ENCODE measurements at regions not wholly inside any gene's neighbourhood (a gene's known extent, or its start where the extent isn't known, plus 50 kb on each side); places are given as distances from the start of the nearest gene placed in this dataset.

GRCh38 chr5:159640921-159641320 is 275.4 kb upstream of the ADRA1B start:
- Histone ChIP-seq H3K9me3 (ENCODE audit: control insufficient read depth in 2 of 2, low read length in 2 of 2) (no peaks in the 10 kb centered on the region), H3K4me1 (ENCODE audit: control insufficient read depth, insufficient read depth, low read length, poor library complexity, severe bottlenecking) (no peaks in the 10 kb centered on the region), H3K27me3 (ENCODE audit: control insufficient read depth, insufficient read depth, low read length) (no peaks in the 10 kb centered on the region), H3K27ac (ENCODE audit: insufficient read depth, low read length, poor library complexity, severe bottlenecking) (no peak overlapping the region), H3K36me3 (ENCODE audit: control insufficient read depth, insufficient read depth, low read length) (no peaks in the 10 kb centered on the region), H3K4me3 (ENCODE audit: low read depth, low read length) (no peak overlapping the region)
- Mint-ChIP-seq H3K27me3 (peaks cover 4% of the 10 kb centered on the region), H3K27ac (no peak overlapping the region), H3K9me3 (no peaks in the 10 kb centered on the region), H3K36me3 (no peaks in the 10 kb centered on the region), H3K4me3 (no peak overlapping the region), H3K4me1 (no peaks in the 10 kb centered on the region)
- DNase-seq (no peak), ATAC-seq (ENCODE audit: low read depth in 2 of 2) (no peak)

GRCh38 chr5:159641371-159642039 is 274.8 kb upstream of the ADRA1B start:
- DNase-seq = no peak
- no peaks in the 10 kb centered on the region for H3K4me1 Mint-ChIP-seq
- no peak overlapping the region for H3K4me3 Mint-ChIP-seq
- H3K36me3 ChIP-seq (ENCODE audit: control insufficient read depth, insufficient read depth, low read length) = no peaks in the 10 kb centered on the region
- no peak for ATAC-seq (ENCODE audit: low read depth in 2 of 2)
- H3K4me1 ChIP-seq (ENCODE audit: control insufficient read depth, insufficient read depth, low read length, poor library complexity, severe bottlenecking) = no peaks in the 10 kb centered on the region
- no peaks in the 10 kb centered on the region for H3K27me3 ChIP-seq (ENCODE audit: control insufficient read depth, insufficient read depth, low read length)
- H3K9me3 ChIP-seq (ENCODE audit: control insufficient read depth in 2 of 2, low read length in 2 of 2) = no peaks in the 10 kb centered on the region
- H3K27ac ChIP-seq (ENCODE audit: insufficient read depth, low read length, poor library complexity, severe bottlenecking) = no peak overlapping the region
- no peaks in the 10 kb centered on the region for H3K36me3 Mint-ChIP-seq
- no peaks in the 10 kb centered on the region for H3K9me3 Mint-ChIP-seq
- peaks cover 4% of the 10 kb centered on the region for H3K27me3 Mint-ChIP-seq
- no peak overlapping the region for H3K27ac Mint-ChIP-seq
- H3K4me3 ChIP-seq (ENCODE audit: low read depth, low read length) = no peak overlapping the region

GRCh38 chr5:159642379-159642778 is 273.9 kb upstream of the ADRA1B start:
- DNase-seq = no peak
- Mint-ChIP-seq H3K27me3 (peaks cover 4% of the 10 kb centered on the region), H3K4me3 (no peak overlapping the region), H3K9me3 (peaks cover 0 to 2% (median 0%) of the 10 kb centered on the region in 7 donors), H3K27ac (peak overlapping the region in 1 of 3 donors; percentile 0), H3K36me3 (no peaks in the 10 kb centered on the region), H3K4me1 (no peaks in the 10 kb centered on the region)
- Histone ChIP-seq H3K27ac (ENCODE audit: insufficient read depth, low read length, poor library complexity, severe bottlenecking) (no peak overlapping the region), H3K4me3 (ENCODE audit: low read depth, low read length) (no peak overlapping the region), H3K36me3 (ENCODE audit: control insufficient read depth, insufficient read depth, low read length) (no peaks in the 10 kb centered on the region), H3K4me1 (ENCODE audit: control insufficient read depth, insufficient read depth, low read length, poor library complexity, severe bottlenecking) (no peaks in the 10 kb centered on the region), H3K9me3 (ENCODE audit: control insufficient read depth in 2 of 2, low read length in 2 of 2) (no peaks in the 10 kb centered on the region), H3K27me3 (ENCODE audit: control insufficient read depth, insufficient read depth, low read length) (no peaks in the 10 kb centered on the region)
- no peak for ATAC-seq (ENCODE audit: low read depth in 2 of 2)

GRCh38 chr5:159644053-159644452 is 272.2 kb upstream of the ADRA1B start:
- Mint-ChIP-seq H3K4me1 (no peaks in the 10 kb centered on the region), H3K36me3 (no peaks in the 10 kb centered on the region), H3K4me3 (no peak overlapping the region), H3K27me3 (peaks cover 4% of the 10 kb centered on the region), H3K9me3 (peaks cover 0 to 2% (median 0%) of the 10 kb centered on the region in 7 donors), H3K27ac (no peak overlapping the region)
- H3K27me3 ChIP-seq (ENCODE audit: control insufficient read depth, insufficient read depth, low read length) = no peaks in the 10 kb centered on the region
- no peaks in the 10 kb centered on the region for H3K36me3 ChIP-seq (ENCODE audit: control insufficient read depth, insufficient read depth, low read length)
- H3K9me3 ChIP-seq (ENCODE audit: control insufficient read depth in 2 of 2, low read length in 2 of 2) = no peaks in the 10 kb centered on the region
- no peak overlapping the region for H3K27ac ChIP-seq (ENCODE audit: insufficient read depth, low read length, poor library complexity, severe bottlenecking)
- H3K4me3 ChIP-seq (ENCODE audit: low read depth, low read length) = no peak overlapping the region
- no peaks in the 10 kb centered on the region for H3K4me1 ChIP-seq (ENCODE audit: control insufficient read depth, insufficient read depth, low read length, poor library complexity, severe bottlenecking)
- DNase-seq = no peak
- ATAC-seq (ENCODE audit: low read depth in 2 of 2) = no peak

- DNase-seq (no peak), ATAC-seq (ENCODE audit: low read depth in 2 of 2) (no peak)
- Histone ChIP-seq H3K36me3 (ENCODE audit: control insufficient read depth, insufficient read depth, low read length) (no peaks in the 10 kb centered on the region), H3K27me3 (ENCODE audit: control insufficient read depth, insufficient read depth, low read length) (no peaks in the 10 kb centered on the region), H3K9me3 (ENCODE audit: control insufficient read depth in 2 of 2, low read length in 2 of 2) (no peaks in the 10 kb centered on the region), H3K4me1 (ENCODE audit: control insufficient read depth, insufficient read depth, low read length, poor library complexity, severe bottlenecking) (no peaks in the 10 kb centered on the region), H3K4me3 (ENCODE audit: low read depth, low read length) (no peak overlapping the region), H3K27ac (ENCODE audit: insufficient read depth, low read length, poor library complexity, severe bottlenecking) (no peak overlapping the region)
- Mint-ChIP-seq H3K27ac (no peak overlapping the region), H3K27me3 (peaks cover 4% of the 10 kb centered on the region), H3K4me1 (no peaks in the 10 kb centered on the region), H3K4me3 (no peak overlapping the region), H3K9me3 (peaks cover 0 to 2% (median 0%) of the 10 kb centered on the region in 7 donors), H3K36me3 (no peaks in the 10 kb centered on the region)
These were observed 271.0 kb upstream of the ADRA1B start for GRCh38 chr5:159645179-159645846.

- Histone ChIP-seq H3K9me3 (ENCODE audit: control insufficient read depth in 2 of 2, low read length in 2 of 2) (no peaks in the 10 kb centered on the region), H3K4me3 (ENCODE audit: low read depth, low read length) (no peak overlapping the region), H3K36me3 (ENCODE audit: control insufficient read depth, insufficient read depth, low read length) (no peaks in the 10 kb centered on the region), H3K27me3 (ENCODE audit: control insufficient read depth, insufficient read depth, low read length) (no peaks in the 10 kb centered on the region), H3K4me1 (ENCODE audit: control insufficient read depth, insufficient read depth, low read length, poor library complexity, severe bottlenecking) (no peaks in the 10 kb centered on the region), H3K27ac (ENCODE audit: insufficient read depth, low read length, poor library complexity, severe bottlenecking) (no peak overlapping the region)
- Mint-ChIP-seq H3K27ac (no peak overlapping the region), H3K9me3 (peaks cover 0 to 2% (median 0%) of the 10 kb centered on the region in 7 donors), H3K36me3 (no peaks in the 10 kb centered on the region), H3K27me3 (no peaks in the 10 kb centered on the region), H3K4me1 (no peaks in the 10 kb centered on the region), H3K4me3 (no peak overlapping the region)
- DNase-seq (no peak), ATAC-seq (ENCODE audit: low read depth in 2 of 2) (no peak)
These were observed 265.5 kb upstream of the ADRA1B start for GRCh38 chr5:159650803-159651202.

GRCh38 chr5:159655757-159656409 is 260.4 kb upstream of the ADRA1B start:
- H3K36me3 ChIP-seq (ENCODE audit: control insufficient read depth, insufficient read depth, low read length) = no peaks in the 10 kb centered on the region
- DNase-seq (no peak), ATAC-seq (ENCODE audit: low read depth in 2 of 2) (no peak)
- H3K27ac ChIP-seq (ENCODE audit: insufficient read depth, low read length, poor library complexity, severe bottlenecking) = no peak overlapping the region
- Mint-ChIP-seq H3K9me3 (no peaks in the 10 kb centered on the region), H3K4me3 (no peak overlapping the region), H3K4me1 (no peaks in the 10 kb centered on the region), H3K27ac (no peak overlapping the region), H3K36me3 (no peaks in the 10 kb centered on the region), H3K27me3 (no peaks in the 10 kb centered on the region)
- no peaks in the 10 kb centered on the region for H3K27me3 ChIP-seq (ENCODE audit: control insufficient read depth, insufficient read depth, low read length)
- no peak overlapping the region for H3K4me3 ChIP-seq (ENCODE audit: low read depth, low read length)
- H3K4me1 ChIP-seq (ENCODE audit: control insufficient read depth, insufficient read depth, low read length, poor library complexity, severe bottlenecking) = no peaks in the 10 kb centered on the region
- no peaks in the 10 kb centered on the region for H3K9me3 ChIP-seq (ENCODE audit: control insufficient read depth in 2 of 2, low read length in 2 of 2)

All from CD4-positive, CD25-positive, alpha-beta regulatory T cell (primary cell).